GM21367 (cell line): ENCODE measurements at regions not wholly inside any gene's neighbourhood (a gene's known extent, or its start where the extent isn't known, plus 50 kb on each side); places are given as distances from the start of the nearest gene placed in this dataset.
"Not testable (repeated sequence)": the region's sequence is repeated elsewhere in the genome, so short reads cannot be mapped to it uniquely, and the experiment has no call there.

ENCODE experiments used
- ATAC-seq: cut with Tn5 transposase; IDR thresholded peaks from one replicate; pipeline ENCODE4 v1.9.1; 2021; ENCODE audit not compliant: unreplicated experiment

DNA sequence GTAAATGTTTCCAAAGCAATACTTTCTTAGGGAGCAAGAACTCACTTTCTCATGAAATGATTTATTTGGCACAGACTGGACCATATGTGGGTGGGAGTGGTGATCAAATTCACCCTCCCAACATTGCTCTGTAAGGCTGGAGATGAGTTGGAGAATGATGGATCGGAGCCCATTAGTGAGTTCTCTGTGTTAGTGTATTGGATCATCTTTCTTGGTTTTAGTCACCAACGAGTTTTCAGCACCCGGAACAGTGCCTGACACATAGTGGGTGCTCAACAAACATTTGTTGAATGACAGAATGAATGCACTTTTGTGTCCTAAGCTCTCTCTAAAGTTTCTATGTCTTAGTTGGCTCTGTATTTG, 104.5 kb upstream of the FAM20A start:
- no peak for ATAC-seq

DNA sequence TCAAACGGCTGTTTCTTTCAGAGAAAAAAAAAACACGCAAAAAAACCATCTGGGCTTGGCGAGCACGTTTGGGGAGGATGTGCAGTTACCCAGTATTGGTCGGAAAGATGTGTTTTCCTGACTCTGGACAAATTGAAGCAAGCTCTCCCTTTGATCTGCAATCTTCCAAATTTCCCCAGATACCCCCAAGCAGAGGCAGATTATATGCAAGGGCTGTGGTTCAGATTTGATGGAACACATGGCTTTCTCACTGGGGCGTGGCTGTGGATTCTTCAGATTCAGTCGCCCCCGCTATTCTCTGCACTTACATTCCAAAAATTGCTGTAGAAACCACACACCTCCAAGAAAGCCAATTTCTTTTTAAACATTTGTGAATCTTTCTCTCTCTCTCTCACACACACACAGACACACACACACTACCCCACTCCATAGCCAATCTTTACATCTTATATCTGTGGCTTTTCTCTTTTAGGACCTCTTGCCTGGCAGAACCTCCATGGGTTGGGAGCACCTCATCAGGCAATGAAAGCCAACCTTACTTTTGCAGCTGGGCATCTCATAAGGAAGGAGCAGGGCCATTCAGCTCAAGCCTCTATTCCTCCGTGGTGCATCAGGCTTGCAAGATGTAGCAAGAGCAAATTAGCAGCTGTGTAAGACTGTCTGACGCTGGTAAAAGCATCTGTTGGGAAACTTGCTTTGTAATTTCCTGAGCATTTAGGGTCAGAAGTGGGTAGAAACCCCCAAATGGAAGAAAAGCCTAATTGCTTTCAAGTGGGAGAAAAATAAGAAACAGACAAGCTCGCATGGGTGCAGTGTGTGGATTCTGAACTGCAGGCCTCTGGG, 103.9 kb upstream of the FAM20A start:
- no peak for ATAC-seq

- no peak for ATAC-seq
Observed at GRCh38 chr17:68701046-68701445, 99.9 kb upstream of the FAM20A start.

DNA sequence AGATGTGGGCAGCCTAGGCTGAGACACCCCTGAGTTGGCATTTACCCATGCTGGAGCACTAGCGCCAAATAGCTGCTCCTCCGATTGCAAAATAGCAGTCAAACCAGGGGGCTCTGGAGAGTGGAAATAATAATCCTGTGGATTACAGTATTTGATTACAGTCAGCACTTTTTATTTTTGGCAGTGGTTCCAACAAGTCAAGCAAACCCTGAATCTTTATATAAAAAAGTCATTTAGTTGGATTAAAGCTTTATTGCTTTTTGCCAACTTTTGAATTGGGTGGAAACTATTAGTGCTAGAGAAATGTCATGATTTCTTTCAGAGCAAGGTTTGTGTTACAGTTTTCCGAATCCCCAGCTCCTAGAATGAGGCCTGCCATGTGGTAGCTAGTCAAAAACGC, 99.3 kb upstream of the FAM20A start:
- no peak for ATAC-seq

DNA sequence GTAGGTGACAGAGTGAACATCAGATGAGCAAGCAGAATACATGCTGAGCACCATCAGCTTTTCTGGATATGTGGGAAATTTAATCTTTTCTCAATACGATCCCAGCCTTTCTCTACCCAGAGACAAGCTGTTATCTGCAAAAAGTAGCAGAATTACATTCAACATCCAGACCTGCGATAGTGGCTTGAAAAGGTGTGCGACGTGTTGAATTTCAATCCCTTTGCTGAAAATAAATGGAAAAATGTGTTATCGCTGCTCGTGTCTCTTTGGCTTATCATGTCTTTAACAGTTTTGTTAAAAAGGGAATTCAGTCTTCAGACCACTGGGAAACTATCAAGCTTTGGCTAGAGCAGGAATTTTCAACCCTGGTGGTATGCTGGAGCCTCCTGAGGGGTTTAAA, 98.8 kb upstream of the FAM20A start:
- no peak for ATAC-seq

DNA sequence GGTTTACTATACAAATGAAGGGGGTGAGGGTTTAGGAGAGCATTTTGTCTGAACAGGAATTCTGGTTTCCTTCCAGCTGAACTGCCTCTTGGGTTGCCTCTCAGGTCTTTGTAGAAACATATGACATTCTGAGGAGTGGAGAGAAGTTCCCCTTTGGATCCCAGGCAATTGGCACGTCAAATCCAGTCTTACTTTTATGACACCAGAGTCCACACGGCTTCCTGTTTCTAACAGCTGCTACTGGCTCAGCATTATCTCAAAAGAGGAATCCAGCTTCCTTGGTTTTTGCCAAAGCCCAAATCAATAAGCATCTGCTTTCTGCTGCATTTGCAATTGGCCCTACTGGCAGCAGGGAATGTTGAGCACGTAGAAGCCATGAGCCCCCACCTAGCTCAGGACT, 97.6 kb upstream of the FAM20A start:
- no peak for ATAC-seq

DNA sequence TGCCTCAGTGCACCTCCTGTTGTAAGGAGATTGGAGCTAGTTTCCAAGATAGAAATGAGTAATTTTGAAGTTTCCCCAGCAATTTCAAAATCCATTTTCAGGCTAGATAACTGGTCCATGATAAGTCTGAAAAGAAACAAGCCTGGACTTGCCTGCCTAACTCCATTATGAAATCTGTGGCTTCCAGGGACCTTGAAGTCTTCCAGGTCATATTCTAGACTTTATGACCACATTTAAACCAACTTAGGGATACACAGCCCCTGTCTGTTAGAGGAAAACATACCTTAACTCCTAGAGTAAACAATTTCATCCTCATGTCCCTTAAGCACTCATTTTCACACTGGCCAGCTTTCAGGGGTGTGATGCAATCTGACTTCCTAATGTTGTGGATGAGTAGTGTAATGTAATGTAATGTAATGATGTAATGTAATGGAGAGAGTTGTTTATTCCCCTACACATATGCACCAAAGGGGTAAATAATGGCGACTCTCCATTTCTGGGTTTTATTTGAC, 96.7 kb upstream of the FAM20A start:
- ATAC-seq: no peak

DNA sequence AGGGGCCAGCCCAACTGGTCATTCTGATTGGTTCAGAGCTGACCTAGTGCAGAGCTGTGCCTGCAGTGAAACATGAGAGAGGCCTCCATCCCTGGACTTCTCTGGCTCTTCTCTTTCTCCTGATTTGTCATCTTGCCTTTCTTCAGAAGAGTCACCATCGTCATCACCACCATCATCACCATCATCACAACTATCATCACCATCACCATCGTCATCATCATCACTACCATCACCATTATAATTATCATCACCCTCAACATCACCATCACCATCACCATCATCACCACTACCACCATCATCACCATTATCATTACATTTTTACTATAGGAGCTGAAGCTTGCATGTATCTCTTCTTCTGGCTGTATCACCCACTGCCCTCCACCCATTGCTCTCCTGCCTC, 94.5 kb upstream of the FAM20A start:
- ATAC-seq: no peak

- no peak for ATAC-seq
Observed at GRCh38 chr17:68694791-68695485, 93.8 kb upstream of the FAM20A start.

- ATAC-seq: no peak
Observed at GRCh38 chr17:68693896-68694295, 92.7 kb upstream of the FAM20A start.

DNA sequence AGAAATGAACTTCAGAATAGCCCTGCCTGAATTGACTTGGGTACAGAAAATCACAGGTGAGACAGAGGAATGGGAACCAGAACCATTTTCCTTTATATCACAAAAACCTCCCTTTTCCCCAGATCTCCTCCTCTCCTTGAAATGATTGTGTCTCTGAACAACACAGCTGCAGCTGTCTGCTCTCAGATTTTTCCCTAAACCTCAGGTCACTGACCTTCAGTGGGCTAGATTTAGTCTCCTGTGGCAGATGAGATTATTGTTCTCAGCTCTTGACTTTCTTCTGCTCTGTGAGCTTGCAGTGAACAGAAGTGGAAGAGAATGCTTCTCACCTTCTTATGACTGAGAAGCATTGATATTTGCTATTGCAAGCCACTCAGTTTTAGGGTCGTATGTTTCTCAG, 92.3 kb upstream of the FAM20A start:
- ATAC-seq: no peak

DNA sequence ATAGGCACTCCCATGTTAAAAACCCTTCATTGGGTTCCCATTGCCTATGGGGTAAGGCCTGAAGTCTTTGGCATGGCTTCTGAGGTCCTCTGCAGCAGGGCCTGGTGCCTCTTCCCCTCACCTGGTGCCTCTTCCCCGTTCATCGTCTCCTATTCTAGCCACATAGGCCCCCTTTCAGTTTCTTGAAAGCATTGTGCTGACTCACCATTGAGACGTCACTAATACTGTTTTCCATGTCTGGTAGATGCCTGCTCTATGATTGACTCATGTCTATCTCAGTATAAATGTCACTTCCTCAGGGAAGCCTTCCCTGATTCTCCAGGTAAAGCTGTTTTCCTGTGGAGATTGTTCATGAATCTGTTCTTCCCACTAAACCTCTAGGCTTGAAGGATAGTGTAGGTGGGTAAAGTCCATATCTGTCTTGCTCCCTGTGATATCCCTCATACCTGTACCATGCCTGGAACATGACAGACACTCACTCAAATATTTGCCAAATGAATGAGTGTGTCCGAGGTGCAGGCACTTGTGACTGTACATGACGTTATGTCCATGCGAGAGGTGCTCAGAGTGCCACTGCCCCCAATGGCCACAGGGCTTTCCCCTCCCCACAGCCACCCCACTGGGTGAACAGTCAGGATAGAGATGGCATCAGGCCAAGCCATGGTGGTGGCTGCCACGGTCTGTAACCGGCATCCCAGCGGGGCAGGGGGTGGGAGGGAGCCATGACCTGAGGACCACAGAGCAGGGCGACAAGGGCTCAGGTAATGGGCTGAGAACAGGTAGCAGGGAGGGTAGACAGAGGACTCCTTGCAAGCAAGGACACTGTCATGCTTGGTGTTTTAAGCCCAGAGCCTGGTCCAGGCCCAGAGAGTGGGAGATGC, 85.2 kb upstream of the FAM20A start:
- no peak for ATAC-seq

- ATAC-seq: no peak
Observed at GRCh38 chr17:68684949-68685357, 83.8 kb upstream of the FAM20A start.

- no peak for ATAC-seq
Observed at GRCh38 chr17:68682903-68683302, 81.7 kb upstream of the FAM20A start.

- ATAC-seq: no peak
Observed at GRCh38 chr17:68679882-68680281, 78.7 kb upstream of the FAM20A start.

DNA sequence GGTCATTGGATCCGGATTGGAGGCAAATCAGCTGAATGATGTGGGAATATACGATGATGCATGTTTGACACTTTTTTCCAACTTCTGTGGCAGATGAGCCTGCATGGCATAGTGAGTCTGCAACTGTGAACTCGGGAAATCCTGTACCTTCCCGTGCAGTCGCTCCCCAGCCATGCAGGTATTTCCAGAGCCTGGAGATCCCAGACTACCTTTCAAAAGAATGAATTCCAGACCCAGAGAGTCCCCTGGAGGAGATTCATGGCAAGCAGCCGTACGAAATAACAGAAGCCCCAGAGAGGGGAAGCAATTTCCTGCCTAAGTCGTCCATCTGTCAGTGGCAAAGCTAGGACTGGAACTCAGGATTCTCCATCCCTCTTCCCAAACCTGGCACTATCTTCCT, 75.7 kb upstream of the FAM20A start:
- no peak for ATAC-seq

GRCh38 chr17:68675723-68676122, 74.6 kb upstream of the FAM20A start:
- no peak for ATAC-seq

GRCh38 chr17:68674029-68674925, 73.1 kb upstream of the FAM20A start:
- ATAC-seq: no peak

GRCh38 chr17:68670967-68671693, 70.0 kb upstream of the FAM20A start:
- no peak for ATAC-seq

DNA sequence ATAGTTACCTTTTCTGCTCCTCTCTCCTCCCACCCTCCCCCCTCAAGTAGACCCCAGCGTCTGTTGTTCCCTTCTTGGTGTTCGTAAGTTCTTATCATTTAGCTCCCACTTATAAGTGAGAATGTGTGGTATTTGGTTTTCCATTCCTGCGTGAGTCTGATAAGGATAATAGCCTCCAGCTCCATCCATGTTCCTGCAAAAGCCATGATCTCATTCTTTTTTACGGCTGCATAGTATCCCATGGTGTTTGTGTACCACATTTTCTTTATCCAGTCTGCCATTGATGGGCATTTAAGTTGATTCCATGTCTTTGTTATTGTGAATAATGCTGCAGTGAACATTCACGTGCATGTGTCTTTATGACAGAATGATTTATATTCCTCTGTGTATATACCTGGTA, 65.3 kb upstream of the FAM20A start:
- ATAC-seq: not testable (repeated sequence)
